ENCODE measurements at regions not wholly inside any gene's neighbourhood (a gene's known extent, or its start where the extent isn't known, plus 50 kb on each side); places are given as distances from the start of the nearest gene placed in this dataset.

DNA sequence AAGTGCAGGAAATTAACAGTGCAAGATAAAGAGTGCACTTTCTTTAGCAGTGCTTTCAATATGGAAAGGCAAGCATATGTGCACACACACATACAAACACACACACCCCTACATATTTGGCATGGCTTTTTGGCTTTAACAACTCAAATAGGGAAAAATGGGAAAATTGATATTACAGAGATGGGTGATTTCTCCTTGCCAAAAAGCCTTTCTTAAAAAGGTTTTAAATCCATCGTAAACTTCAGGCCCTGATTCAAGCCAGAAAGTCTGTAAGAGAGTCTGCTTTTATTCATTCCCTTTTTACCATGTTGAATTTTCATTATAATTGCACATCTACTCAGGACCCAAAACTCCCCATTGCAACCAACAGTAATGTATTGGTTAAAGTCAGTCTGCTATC lies 612.0 kb upstream of the ACTRT1 start:
- TF ChIP-seq POLR2A (IDR thresholded peaks at IDR 0.05), result no peak
- TF ChIP-seq, protein P1, sequence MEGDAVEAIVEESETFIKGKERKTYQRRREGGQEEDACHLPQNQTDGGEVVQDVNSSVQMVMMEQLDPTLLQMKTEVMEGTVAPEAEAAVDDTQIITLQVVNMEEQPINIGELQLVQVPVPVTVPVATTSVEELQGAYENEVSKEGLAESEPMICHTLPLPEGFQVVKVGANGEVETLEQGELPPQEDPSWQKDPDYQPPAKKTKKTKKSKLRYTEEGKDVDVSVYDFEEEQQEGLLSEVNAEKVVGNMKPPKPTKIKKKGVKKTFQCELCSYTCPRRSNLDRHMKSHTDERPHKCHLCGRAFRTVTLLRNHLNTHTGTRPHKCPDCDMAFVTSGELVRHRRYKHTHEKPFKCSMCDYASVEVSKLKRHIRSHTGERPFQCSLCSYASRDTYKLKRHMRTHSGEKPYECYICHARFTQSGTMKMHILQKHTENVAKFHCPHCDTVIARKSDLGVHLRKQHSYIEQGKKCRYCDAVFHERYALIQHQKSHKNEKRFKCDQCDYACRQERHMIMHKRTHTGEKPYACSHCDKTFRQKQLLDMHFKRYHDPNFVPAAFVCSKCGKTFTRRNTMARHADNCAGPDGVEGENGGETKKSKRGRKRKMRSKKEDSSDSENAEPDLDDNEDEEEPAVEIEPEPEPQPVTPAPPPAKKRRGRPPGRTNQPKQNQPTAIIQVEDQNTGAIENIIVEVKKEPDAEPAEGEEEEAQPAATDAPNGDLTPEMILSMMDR (IDR thresholded peaks at IDR 0.05), result no peak

All from prostate gland (tissue), 2 donors.